NCI-H345 (cell line): ENCODE measurements at regions not wholly inside any gene's neighbourhood (a gene's known extent, or its start where the extent isn't known, plus 50 kb on each side); places are given as distances from the start of the nearest gene placed in this dataset.

Experiments used
- DNase-seq: peaks from one replicate; lab custom pipeline; 2025; lab: John Stamatoyannopoulos, UW

DNA sequence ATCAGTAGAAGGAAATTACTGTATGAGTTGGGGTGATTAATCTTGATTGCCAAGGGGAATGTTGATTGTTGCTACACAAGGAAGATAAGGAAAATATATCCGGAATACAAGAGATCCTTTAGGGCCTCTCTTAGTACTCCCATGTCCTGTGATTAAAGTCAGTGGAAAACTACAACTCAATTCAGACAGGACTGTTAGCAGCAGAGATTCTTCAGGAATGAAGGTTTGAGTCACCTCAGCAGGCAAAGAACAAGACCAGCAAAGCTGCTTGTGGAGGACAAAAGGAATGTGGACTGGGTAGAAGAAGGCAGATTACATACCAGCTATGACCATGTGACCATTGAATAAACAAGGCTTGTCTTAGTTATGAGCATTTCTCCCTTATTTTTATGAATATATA is 478.2 kb downstream of the BUD13 start:
- DNase-seq, result no peak

DNA sequence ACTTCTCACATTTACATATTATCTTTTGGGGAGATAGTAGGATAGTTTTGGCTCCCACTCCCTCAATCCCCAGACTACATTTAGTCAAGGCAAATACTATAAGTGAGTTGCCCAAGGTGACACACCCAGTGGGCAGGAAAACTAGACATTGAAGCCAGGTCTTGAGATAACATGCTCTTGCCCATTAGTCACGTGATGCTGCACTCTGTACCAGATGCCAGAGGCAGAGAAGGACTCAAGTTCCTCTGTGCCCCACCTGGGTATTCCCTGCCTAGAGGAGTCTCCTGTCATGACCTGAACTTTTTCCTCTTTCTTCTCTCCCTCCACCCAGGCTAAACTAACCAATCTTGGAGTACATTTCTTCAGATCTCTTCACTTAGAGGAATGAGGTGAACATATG is 484.9 kb downstream of the BUD13 start:
- DNase-seq, result no peak

DNA sequence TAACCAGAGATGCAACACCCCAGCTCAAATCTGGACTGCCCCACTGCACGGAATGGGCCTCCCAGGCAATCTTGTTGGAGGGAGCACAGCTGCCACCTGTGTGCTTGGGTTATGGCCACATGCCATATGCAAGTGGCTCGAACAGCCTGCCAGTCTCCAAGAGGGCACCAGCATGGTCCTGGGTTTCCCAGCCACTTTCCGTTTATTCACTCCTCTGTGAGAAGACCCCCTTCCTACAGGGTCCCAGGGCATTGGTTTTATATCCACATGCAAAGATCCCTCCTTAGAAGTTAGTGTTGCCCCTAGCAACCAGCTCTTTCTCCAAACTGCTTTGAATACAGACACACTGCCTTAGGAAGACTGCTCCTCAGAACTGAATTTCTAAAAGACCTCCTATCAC is 487.8 kb downstream of the BUD13 start:
- DNase-seq, result no peak

DNA sequence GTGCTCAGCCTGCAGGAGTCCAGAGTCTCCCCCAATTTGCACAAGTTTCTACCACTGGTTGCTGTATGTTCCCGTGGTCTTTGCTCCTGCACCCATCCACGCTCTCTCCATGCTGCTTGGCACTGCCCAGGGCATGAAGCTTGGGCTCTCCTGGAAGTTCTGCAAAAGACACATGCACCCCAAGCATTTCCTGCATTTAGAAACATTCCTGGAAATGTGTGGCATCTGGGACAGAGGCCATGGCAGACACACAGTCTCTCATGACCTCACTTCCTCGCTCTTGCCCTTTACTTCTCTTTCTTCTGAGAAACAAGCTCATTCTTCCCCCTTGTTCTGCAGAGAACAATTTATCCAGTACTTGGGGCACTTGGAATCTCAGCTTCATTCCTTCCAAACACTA is 489.5 kb downstream of the BUD13 start:
- DNase-seq, result no peak

GRCh38 chr11:116282481-116282880 is 490.3 kb downstream of the BUD13 start:
- DNase-seq, result no peak

DNA sequence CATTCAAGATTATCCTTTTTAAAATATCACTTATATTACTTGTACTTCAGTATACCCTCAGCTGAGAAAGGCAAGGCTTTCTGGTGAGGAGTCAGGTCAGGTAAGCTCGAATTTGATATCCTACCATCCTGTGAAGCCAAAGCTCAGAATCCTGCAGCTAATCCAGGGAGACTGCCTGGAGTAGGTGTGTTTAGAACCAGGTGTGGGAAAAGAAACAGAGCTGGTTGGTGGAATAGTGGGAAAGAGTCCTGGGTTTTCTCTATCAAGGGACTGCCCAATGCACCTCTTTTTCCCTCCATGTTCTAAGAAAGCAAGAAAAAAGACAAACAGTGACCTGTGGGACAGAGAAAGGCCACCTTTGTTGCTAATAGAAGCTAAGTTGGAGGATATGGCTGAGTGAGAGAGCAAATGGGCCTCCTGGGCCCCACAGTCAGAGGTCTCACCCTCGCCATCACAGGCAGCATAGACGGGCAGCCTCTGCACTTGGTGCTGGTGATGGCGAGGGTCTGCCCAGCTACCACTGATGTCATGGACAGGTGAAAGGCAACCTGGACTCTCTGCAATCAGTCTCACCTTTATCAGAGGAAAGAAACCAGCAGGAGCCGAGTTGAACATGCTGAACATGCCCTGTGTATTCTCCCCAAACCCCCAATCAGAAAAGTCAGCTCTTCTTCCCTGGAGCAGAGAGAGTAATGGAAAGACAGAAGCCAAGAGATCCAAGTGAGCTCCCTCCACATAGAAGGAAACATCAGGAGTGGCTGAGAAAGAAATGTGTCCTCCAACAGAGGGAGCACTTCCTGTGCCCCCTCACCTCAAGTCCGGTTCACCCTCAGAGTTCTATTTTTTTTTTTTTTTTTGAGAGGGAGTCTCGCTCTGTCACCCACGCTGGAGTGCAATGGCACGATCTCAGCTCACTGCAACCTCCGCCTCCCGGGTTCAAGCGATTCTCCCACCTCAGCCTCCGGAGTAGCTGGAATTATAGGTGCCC is 491.3 kb downstream of the BUD13 start:
- DNase-seq, result no peak

- no peak for DNase-seq
Measured at GRCh38 chr11:116279511-116279910, 493.3 kb downstream of the BUD13 start.

- no peak for DNase-seq
Measured at GRCh38 chr11:116278076-116278475, 494.7 kb downstream of the BUD13 start.

DNA sequence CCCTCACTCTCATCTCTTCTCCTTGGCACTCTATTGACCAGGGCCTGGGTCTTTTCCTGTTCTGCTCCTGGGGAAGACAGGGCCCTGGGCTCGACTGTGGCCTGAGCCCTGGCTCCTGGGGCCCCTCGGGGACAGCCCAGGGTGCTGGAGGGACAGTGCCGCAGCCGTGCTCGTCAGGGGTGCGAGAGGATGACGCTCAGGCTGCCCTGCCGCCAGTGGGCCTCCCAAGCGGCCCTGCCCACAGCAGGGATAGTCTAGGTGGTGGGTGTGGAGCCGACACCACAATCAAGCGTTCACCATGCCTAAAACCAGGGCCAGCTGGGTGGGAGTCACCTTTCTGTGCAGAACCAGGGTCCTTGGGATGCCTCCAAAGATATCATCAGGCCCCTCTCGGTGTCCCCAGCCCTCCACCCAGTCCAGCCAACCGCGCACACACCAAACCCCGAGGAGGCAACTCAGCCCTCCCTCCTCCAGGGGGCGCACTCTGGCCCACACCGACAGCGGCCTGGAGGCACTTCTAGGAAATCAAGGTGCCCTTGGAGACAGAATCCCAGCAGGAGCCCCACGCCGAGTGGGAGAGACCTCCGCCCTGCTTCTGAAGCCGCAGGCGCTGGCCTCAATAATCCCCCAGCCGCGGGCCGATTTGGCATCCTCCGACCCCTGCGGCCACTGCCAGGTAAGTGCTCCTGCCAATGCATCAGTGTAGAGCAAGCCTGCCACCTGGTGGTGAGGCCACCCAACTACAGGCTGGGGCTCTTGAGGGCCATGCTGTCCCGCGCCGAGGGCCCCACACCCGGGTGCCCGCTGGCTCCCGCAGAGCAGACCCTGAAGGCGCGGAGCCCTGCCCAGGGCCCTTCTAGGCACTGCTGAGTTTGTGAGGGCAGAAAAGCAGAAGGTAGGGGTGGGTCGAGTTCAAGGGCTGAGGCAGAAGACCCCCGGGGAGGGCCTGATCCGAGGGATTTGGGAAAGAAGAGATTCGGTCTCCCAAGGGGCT is 496.4 kb downstream of the BUD13 start:
- DNase-seq, result peak; percentile 79

DNA sequence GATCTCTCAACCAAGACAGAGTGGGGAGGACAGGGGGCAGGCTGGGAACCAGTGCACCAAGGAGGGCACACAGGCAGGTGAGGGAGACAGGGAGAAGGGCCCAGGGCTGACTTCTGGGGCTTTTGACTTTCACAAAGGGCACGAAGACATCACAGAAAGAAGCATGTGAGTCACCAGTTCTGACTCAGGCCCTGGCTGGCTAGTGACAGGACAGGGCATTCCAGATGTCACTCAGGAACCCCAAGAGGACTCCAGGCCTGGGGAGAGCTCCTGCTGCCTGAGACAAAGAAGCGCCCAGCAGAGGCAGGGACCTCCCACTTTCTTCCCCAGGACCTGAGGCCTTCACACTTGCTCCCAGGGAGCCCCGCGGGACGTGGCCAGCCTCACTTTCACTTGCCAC is 497.2 kb downstream of the BUD13 start:
- no peak for DNase-seq

- no peak for DNase-seq
Measured at GRCh38 chr11:116274521-116274920, 498.3 kb downstream of the BUD13 start.

- no peak for DNase-seq
Measured at GRCh38 chr11:116272181-116272789, 500.5 kb downstream of the BUD13 start.

DNA sequence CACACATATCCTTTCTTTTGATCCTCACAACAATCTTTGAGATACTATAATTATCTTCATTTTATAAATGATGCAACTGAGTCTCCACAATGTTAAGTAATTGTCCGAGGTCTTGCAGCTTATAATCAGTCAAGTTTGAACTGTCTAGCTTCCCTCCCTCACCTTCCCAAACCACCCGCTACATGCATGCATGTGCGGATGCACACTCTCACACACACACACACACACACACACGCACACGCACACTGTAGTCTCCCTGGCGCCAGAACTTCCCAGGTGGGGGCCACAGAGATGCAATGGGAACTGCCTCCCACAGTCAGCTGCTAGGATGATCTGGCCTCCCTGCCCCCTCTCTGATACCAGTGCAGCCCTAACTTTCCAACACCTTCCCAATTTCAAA is 501.3 kb downstream of the BUD13 start:
- DNase-seq, result no peak

- DNase-seq, result no peak
Measured at GRCh38 chr11:116267146-116267545, 505.6 kb downstream of the BUD13 start.

DNA sequence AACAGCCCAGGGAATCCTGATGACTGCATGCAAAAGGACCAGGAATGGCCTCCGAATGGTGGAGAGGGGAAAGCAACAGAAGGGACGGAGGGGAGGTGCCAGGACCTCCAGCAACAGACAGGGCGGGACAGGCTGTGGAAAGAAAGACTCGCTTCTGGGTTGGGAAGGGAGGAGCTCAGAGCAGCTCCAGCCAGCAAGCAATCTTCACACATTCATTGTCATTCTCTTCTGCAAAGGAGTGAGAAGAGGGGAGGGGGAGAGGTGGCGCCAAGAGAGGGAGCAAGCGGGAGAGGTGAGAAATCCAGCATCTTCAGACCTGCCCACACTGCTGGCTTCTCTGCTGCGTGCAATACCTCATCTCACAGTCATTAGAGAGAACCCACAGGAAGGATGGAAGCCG is 509.0 kb downstream of the BUD13 start:
- DNase-seq, result no peak

DNA sequence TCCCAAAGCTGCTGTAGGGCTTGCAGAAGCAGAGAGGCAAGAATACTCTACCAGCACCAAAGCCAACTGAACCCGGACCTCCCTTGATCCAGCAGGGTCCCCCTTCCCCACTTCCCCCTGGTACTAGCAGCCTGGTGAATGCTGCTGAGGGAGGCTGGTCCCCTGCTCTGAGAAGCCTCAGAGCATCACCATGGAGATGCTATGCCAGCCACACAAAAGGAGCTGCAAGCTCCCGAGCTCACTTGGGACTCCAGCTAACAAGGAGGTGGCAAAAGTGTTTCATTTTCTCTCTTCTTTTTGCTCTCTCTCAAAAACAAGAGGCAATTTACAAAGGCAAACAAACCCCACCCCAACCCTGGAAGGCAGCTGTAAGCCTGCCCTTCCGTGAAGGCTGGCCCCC is 509.8 kb downstream of the BUD13 start:
- DNase-seq, result no peak

- no peak for DNase-seq
Measured at GRCh38 chr11:116262370-116262769, 510.4 kb downstream of the BUD13 start.

DNA sequence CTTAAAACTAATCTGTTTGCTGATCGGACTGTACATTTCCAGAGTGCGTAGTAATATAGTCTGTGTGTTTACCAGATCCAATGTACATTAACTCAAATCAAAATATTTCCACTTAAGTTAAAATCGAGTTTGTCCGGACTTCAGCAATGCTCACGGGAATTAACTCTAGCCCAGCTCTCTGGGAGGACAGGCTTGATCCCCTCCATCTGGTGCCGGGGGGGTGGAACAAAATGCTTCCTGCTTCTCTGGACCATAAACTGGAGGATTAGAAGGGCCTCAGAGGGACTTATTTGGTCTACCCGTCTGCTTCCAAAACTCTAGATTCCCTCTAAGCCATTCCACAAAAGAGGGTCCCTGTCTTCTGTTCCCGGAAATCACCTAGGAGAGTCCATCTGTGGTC is 511.2 kb downstream of the BUD13 start:
- no peak for DNase-seq

DNA sequence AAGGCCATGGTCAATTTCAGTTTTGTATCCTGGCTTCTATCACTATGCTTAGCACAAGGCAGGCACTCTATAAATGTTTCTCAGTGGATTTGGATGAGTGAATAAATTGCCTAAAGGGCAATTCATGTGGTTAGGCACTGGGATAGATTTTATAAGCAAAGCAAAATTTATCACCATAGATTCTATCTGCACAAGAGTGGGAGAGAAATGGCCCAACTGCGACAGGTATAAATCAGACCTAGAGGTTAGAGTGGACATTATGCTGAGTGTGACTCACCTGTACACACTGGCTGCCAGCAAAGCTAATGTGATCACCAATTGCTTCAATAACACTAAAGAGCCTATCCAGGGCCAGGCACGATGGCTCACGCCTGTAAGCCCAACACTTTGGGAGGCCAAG is 514.0 kb downstream of the BUD13 start:
- no peak for DNase-seq

DNA sequence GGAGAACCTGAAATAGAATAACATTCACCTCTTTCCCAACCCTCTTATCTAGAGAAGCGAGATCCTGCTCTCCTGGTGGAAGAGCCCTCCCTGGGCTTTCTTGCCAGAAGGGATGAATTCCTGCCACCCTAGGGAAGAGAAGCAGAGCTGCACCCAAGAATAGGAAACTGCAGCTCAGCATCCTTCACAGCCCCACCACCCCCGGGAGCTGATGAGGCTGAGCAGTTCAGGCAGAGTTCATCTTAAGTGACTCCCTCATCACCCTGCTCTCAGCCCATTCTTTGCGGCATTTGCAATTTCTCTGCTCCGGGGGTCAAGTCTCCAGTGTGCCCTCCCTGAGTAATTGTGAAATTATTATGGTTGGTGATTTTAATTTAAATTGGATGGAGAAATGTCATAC is 514.9 kb downstream of the BUD13 start:
- DNase-seq, result no peak

DNA sequence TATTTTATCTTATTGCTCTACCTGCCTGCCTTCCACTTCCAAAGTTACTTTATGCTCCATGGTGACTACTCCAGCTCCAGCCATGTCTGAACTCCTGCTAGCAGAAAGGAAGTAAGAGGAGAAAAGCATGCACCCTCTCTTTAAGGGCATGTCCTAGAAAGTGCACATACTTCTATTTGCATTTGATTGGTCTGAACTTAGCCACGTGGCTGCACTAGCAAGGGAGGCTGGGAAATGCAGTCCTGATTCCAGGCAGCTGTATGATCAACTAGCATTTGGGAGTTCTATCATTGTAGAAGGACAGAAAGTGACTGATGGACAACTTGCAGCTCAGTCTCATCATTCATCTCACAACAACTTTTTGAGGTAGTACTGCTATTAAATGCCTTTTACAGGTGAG is 515.7 kb downstream of the BUD13 start:
- DNase-seq, result no peak

DNA sequence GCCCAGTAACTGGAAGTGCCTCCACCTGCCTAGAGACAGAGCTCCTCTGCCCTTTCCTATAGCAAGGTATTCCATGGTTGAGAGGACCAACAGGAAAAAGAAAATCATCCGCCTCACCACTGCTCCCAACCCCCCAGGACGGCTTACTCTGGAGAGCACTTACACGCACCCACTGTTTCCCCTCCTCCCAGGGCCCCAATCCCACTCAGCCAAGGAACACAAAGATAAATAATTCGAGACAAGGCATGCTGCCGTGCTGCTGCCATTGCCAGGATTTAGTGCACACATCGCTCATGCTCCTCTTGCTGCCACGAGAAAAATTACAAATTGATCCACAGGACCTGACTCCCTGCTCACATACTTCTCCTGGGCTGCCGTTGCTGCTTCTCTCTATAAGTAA is 516.6 kb downstream of the BUD13 start:
- DNase-seq, result no peak
